GM18867 (cell line): ENCODE measurements at regions not wholly inside any gene's neighbourhood (a gene's known extent, or its start where the extent isn't known, plus 50 kb on each side); places are given as distances from the start of the nearest gene placed in this dataset.
"Not testable (repeated sequence)": the region's sequence is repeated elsewhere in the genome, so short reads cannot be mapped to it uniquely, and the experiment has no call there.

Experiments
- ATAC-seq: cut with Tn5 transposase; IDR thresholded peaks from one replicate; pipeline ENCODE4 v1.9.1; 2021; ENCODE audit warnings: mild to moderate bottlenecking, moderate library complexity; ENCODE audit not compliant: unreplicated experiment

- no peak for ATAC-seq
Measured at GRCh38 chr13:50758796-50759195, 84.7 kb downstream of the DLEU7 start.

- ATAC-seq = no peak
Measured at GRCh38 chr13:50760751-50761150, 82.7 kb downstream of the DLEU7 start.

DNA sequence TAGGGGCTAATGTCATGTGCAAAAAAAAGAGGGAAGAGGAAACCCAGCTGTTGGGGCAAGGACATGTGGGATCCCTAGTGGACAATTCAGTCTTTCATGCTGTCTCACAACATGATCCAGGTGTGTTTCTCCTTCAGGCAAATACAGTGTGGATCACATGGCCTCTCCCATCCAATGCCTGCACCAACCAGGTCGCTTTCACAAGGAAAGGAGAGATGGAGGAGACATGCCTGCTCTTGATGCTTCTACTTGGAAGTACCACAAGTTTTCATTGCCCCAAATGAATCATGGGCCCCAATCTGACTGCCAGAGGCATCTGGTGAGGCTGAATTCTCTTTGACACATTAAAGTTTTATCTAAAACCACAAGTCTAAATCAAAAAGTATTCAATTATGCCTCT, 82.1 kb downstream of the DLEU7 start:
- no peak for ATAC-seq

- no peak for ATAC-seq
Measured at GRCh38 chr13:50762969-50763567, 80.4 kb downstream of the DLEU7 start.

GRCh38 chr13:50766013-50766412, 77.5 kb downstream of the DLEU7 start:
- no peak for ATAC-seq

- ATAC-seq = no peak
Measured at GRCh38 chr13:50766695-50767094, 76.8 kb downstream of the DLEU7 start.

DNA sequence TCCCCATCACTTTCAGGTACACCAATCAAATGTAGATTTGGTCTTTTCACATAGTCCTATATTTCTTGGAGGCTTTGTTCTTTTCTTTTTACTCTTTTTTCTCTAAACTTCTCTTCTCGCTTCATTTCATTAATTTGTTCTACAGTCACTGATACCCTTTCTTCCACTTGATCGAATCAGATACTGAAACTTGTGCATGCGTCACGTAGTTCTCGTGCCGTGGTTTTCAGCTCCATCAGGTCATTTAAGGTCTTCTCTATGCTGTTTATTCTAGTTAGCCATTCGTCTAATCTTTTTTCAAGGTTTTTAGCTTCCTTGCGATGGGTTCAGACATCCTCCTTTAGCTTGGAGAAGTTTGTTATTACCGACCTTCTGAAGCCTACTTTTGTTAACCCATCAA, 70.6 kb downstream of the DLEU7 start:
- not testable (repeated sequence) for ATAC-seq
